Sigmoid colon (tissue), 3 donors: ENCODE measurements at regions not wholly inside any gene's neighbourhood (a gene's known extent, or its start where the extent isn't known, plus 50 kb on each side); places are given as distances from the start of the nearest gene placed in this dataset.

Experiments
- CTCF ChIP-seq, 4 experiments: fragments of 450-650 bp in 3 of 4; fragments of 200-600 bp in 1 of 4; IDR thresholded peaks; one replicate each; pipeline ENCODE4 v1.5.1; 2016 to 2019; ENCODE audit warnings: antibody characterized with exemption in 4 of 4, mild to moderate bottlenecking in 3 of 4, moderate library complexity in 2 of 4
- POLR2A ChIP-seq, 2 donors: fragments of 450-650 bp; IDR thresholded peaks; one replicate each; pipeline ENCODE4 v1.6.1; 2016; ENCODE audit warnings: antibody characterized with exemption in 2 of 2, mild to moderate bottlenecking in 2 of 2, moderate library complexity in 2 of 2

GRCh38 chr6:8574311-8574710 is 139.0 kb upstream of the SLC35B3 start:
- TF ChIP-seq CTCF (IDR thresholded peaks at IDR 0.05) (no peak), POLR2A (IDR thresholded peaks at IDR 0.05) (no peak)
